PC-3 (cell line): ENCODE measurements at regions not wholly inside any gene's neighbourhood (a gene's known extent, or its start where the extent isn't known, plus 50 kb on each side); places are given as distances from the start of the nearest gene placed in this dataset.

Source experiments
- ATAC-seq: fragments of 200-7000 bp; cut with Tn5 transposase; 2 replicates; pipeline ENCODE4 v1.9.1; 2020; ENCODE audit warnings: mild to moderate bottlenecking, moderate library complexity
- BruUV-seq: library from RNA; stranded (reverse); fragments of 400-500 nt; replicated peaks from 2 replicates; lab custom pipeline; 2021; lab: Mats Ljungman, UMichigan
- CTCF ChIA-PET: fragments of 300-600 bp; sonication (Branson Sonifier 250); formaldehyde crosslinking; loops from one replicate; lab custom pipeline; 2022; ENCODE audit warnings: antibody characterized with exemption; lab: Charles Lee
- POLR2A ChIA-PET: fragments of 300-600 bp; sonication (Branson Sonifier 250); formaldehyde crosslinking; loops from one replicate; lab custom pipeline; 2022; ENCODE audit warnings: antibody characterized with exemption; ENCODE audit not compliant: unreplicated experiment; lab: Charles Lee
- DNase-seq: peaks from one replicate; pipeline ENCODE4 v3.0.0-alpha.2; 2015
- H2AFZ ChIP-seq: fragments of 300-600 bp; sonication (generic); 2 replicates; pipeline ENCODE4 v1.6.0; 2016; ENCODE audit warnings: antibody characterized with exemption, low read length
- H3F3A ChIP-seq: fragments of 300-600 bp; sonication (generic); one replicate; pipeline ENCODE4 v1.6.0; 2017; ENCODE audit warnings: antibody characterized with exemption, low read length, control low read depth, mild to moderate bottlenecking; ENCODE audit not compliant: unreplicated experiment
- H3K27ac ChIP-seq: fragments of 300-600 bp; sonication (generic); 2 replicates; pipeline ENCODE4 v1.5.1; 2016; ENCODE audit warnings: mild to moderate bottlenecking, low read length
- H3K27me3 ChIP-seq: fragments of 300-600 bp; sonication (generic); 2 replicates; pipeline ENCODE4 v1.6.1; 2016; ENCODE audit warnings: low read length, mixed read lengths
- H3K36me3 ChIP-seq: fragments of 300-600 bp; sonication (generic); 2 replicates; pipeline ENCODE4 v1.6.1; 2016; ENCODE audit warnings: low read depth, mixed run types, low read length, mixed read lengths
- H3K4me1 ChIP-seq: fragments of 300-600 bp; sonication (generic); 2 replicates; pipeline ENCODE4 v1.5.1; 2016; ENCODE audit warnings: low read length; ENCODE audit not compliant: insufficient read depth
- H3K4me2 ChIP-seq: fragments of 300-600 bp; sonication (generic); 2 replicates; pipeline ENCODE4 v1.6.0; 2016; ENCODE audit warnings: low read length
- H3K4me3 ChIP-seq: fragments of 300-600 bp; sonication (generic); 2 replicates; pipeline ENCODE4 v1.5.1; 2016; ENCODE audit warnings: mild to moderate bottlenecking, low read length, mixed read lengths
- H3K79me2 ChIP-seq: fragments of 300-600 bp; sonication (generic); 2 replicates; pipeline ENCODE4 v1.6.1; 2017; ENCODE audit warnings: low read length, mixed read lengths
- H3K9ac ChIP-seq: fragments of 300-600 bp; sonication (generic); 2 replicates; pipeline ENCODE4 v1.6.0; 2016; ENCODE audit warnings: mild to moderate bottlenecking, low read length
- H3K9me2 ChIP-seq: fragments of 300-600 bp; sonication (generic); replicated peaks from 2 replicates; pipeline ENCODE4 v1.6.1; 2016; ENCODE audit warnings: mixed run types, low read length, mixed read lengths
- H3K9me3 ChIP-seq: fragments of 300-600 bp; sonication (generic); 2 replicates; pipeline ENCODE4 v1.6.1; 2016; ENCODE audit warnings: low read length, mixed read lengths
- H4K20me1 ChIP-seq: fragments of 300-600 bp; sonication (generic); 2 replicates; pipeline ENCODE4 v1.6.1; 2016; ENCODE audit warnings: low read length, mixed read lengths
- CTCF ChIP-seq: fragments of 300-600 bp; sonication (generic); conservative IDR thresholded peaks from 2 replicates; pipeline ENCODE4 v1.5.1; 2017; ENCODE audit warnings: antibody characterized with exemption, low read depth, mild to moderate bottlenecking, low read length
- EZH2 ChIP-seq: fragments of 300-600 bp; sonication (generic); IDR thresholded peaks from one replicate; pipeline ENCODE4 v1.6.1; 2017; ENCODE audit warnings: antibody characterized with exemption, mild to moderate bottlenecking, low read length; ENCODE audit not compliant: unreplicated experiment
- EZH2phosphoT487 ChIP-seq: fragments of 300-600 bp; sonication (generic); IDR thresholded peaks from 2 replicates; pipeline ENCODE4 v1.6.1; 2018; ENCODE audit warnings: mild to moderate bottlenecking, antibody characterized with exemption, low read length, borderline replicate concordance
- intact Hi-C: fragments of 100-400 bp; cut with micrococcal nuclease; formaldehyde crosslinking; loops from 2 replicates; pipeline ENCODE4 v1.9.0; 2023

GRCh38 chr16:64540434-64540833 is 581.4 kb downstream of the CDH11 start:
- TF ChIP-seq CTCF (no peak), EZH2 (no peak), EZH2phosphoT487 (no peak)
- no peaks in the 10 kb centered on the region for H3K79me2 ChIP-seq
- no peak overlapping the region for H2AFZ ChIP-seq
- H3K4me1 ChIP-seq = no peaks in the 10 kb centered on the region
- BruUV-seq = no TSS peak
- no peak overlapping the region for H3K27ac ChIP-seq
- intact Hi-C loops = no loop called here
- no peak overlapping the region for H3K4me3 ChIP-seq
- CTCF ChIA-PET = no interaction called here
- H3K27me3 ChIP-seq = peaks cover 41% of the 10 kb centered on the region; the same call in 1 of the 2 replicates
- DNase-seq (no peak), ATAC-seq (no peak)
- no peaks in the 10 kb centered on the region for H3K9me2 ChIP-seq
- H3K4me2 ChIP-seq = no peak overlapping the region
- no peaks in the 10 kb centered on the region for H3K9me3 ChIP-seq
- POLR2A ChIA-PET = no interaction called here
- no peaks in the 10 kb centered on the region for H3K36me3 ChIP-seq
- H3K9ac ChIP-seq = no peak overlapping the region
- H4K20me1 ChIP-seq = no peaks in the 10 kb centered on the region
- H3F3A ChIP-seq = no peaks in the 10 kb centered on the region

- no peak overlapping the region for H3K27ac ChIP-seq
- CTCF ChIA-PET = no interaction called here
- H3K4me3 ChIP-seq = no peak overlapping the region
- TF ChIP-seq EZH2 = no peak
- no peak for TF ChIP-seq EZH2phosphoT487
- no peak for TF ChIP-seq CTCF
- ATAC-seq (no peak), DNase-seq (no peak)
- no TSS peak for BruUV-seq
- no peaks in the 10 kb centered on the region for H3K9me3 ChIP-seq
- H3K4me1 ChIP-seq = no peaks in the 10 kb centered on the region
- H4K20me1 ChIP-seq = no peaks in the 10 kb centered on the region
- H2AFZ ChIP-seq = no peak overlapping the region
- no peaks in the 10 kb centered on the region for H3F3A ChIP-seq
- H3K79me2 ChIP-seq = no peaks in the 10 kb centered on the region
- H3K27me3 ChIP-seq = peaks cover 41% of the 10 kb centered on the region; the same call in 1 of the 2 replicates
- H3K9me2 ChIP-seq = no peaks in the 10 kb centered on the region
- H3K9ac ChIP-seq = no peak overlapping the region
- no peak overlapping the region for H3K4me2 ChIP-seq
- H3K36me3 ChIP-seq = no peaks in the 10 kb centered on the region
- POLR2A ChIA-PET = no interaction called here
- intact Hi-C loops = no loop called here
Observed at GRCh38 chr16:64539811-64540371, 582.0 kb downstream of the CDH11 start.

GRCh38 chr16:64534180-64534780 is 587.6 kb downstream of the CDH11 start:
- TF ChIP-seq CTCF = no peak
- no peak for TF ChIP-seq EZH2phosphoT487
- TF ChIP-seq EZH2 = no peak
- ATAC-seq (no peak), DNase-seq (no peak)
- Histone ChIP-seq H3K9ac (no peak overlapping the region), H3K4me2 (no peak overlapping the region), H3K27ac (no peak overlapping the region), H3K9me2 (no peaks in the 10 kb centered on the region), H3K36me3 (no peaks in the 10 kb centered on the region), H4K20me1 (no peaks in the 10 kb centered on the region), H3F3A (no peaks in the 10 kb centered on the region), H3K4me1 (no peaks in the 10 kb centered on the region), H2AFZ (no peak overlapping the region), H3K27me3 (peaks cover 71% of the 10 kb centered on the region), H3K79me2 (no peaks in the 10 kb centered on the region), H3K9me3 (no peaks in the 10 kb centered on the region), H3K4me3 (no peak overlapping the region)
- POLR2A ChIA-PET = no interaction called here
- intact Hi-C loops = no loop called here
- BruUV-seq = no TSS peak
- CTCF ChIA-PET = no interaction called here
